ENCODE measurements at regions not wholly inside any gene's neighbourhood (a gene's known extent, or its start where the extent isn't known, plus 50 kb on each side); places are given as distances from the start of the nearest gene placed in this dataset.
"Not testable (repeated sequence)": the region's sequence is repeated elsewhere in the genome, so short reads cannot be mapped to it uniquely, and the experiment has no call there.

DNA sequence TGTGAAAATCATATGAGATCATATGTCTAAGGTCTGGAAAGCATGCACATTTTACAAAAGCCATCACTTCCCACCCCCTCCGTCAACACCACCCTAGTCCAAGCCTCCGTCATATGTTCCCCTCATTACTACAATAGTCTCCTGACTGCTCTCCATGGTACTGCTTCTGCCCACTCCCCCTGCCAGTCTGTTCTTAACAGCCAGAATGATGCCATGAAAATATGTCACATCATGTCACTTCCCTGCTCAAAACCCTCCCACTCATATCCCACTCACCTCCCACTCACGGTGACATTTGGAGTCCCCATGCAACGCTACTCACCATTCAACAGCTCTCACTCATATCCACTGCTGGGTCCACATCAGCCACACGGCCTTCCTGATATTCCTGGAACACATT lies 432.3 kb downstream of the XYLT1 start:
- no peaks in the 10 kb centered on the region for H3K36me3 Mint-ChIP-seq
- no peaks in the 10 kb centered on the region for H3K27me3 Mint-ChIP-seq
- POLR2A ChIA-PET = interaction anchor here (0.7 kb wide), 1 partner anchor 223 kb away, joined by 5 read pairs; no protein-coding TSS in a partner anchor
- H3K4me3 Mint-ChIP-seq = no peak overlapping the region
- H3K9me3 Mint-ChIP-seq = no peaks in the 10 kb centered on the region
- DNase-seq = no peak
- no peak overlapping the region for H3K27ac Mint-ChIP-seq
- no peaks in the 10 kb centered on the region for H3K4me1 Mint-ChIP-seq
- ATAC-seq (ENCODE audit: low read depth) = no peak

GRCh38 chr16:17049109-17049508 lies 421.7 kb downstream of the XYLT1 start:
- H3K4me1 Mint-ChIP-seq; POLR2A ChIA-PET; H3K27me3 Mint-ChIP-seq; DNase-seq; H3K4me3 Mint-ChIP-seq; H3K27ac Mint-ChIP-seq; H3K9me3 Mint-ChIP-seq; ATAC-seq (ENCODE audit: low read depth); H3K36me3 Mint-ChIP-seq: not testable (repeated sequence)

DNA sequence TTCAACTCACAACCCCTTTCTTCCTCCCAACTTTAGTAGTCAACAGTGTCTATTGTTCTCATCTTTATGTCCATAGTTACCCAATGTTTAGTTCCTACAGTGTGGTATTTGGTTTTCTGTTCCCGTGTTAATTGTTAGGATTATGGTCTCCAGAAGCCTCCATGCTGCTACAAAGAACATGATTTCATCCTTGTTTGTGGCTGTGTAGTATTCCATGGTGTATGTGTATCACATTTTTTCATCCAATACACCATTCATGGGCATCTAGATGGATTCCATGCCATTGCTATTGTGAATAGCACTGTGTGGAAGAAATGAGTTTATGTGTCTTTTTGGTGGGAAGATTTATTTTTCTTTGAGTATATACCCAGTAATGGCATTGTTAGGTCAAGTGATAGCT lies 420.3 kb downstream of the XYLT1 start:
- Mint-ChIP-seq H3K36me3 (no peaks in the 10 kb centered on the region), H3K9me3 (peaks cover 8% of the 10 kb centered on the region), H3K27ac (no peak overlapping the region), H3K4me1 (no peaks in the 10 kb centered on the region), H3K4me3 (no peak overlapping the region), H3K27me3 (peaks cover 7% of the 10 kb centered on the region)
- ATAC-seq (ENCODE audit: low read depth) = no peak
- POLR2A ChIA-PET = no interaction called here
- DNase-seq = no peak
